NCI-H128 (cell line): ENCODE measurements at regions not wholly inside any gene's neighbourhood (a gene's known extent, or its start where the extent isn't known, plus 50 kb on each side); places are given as distances from the start of the nearest gene placed in this dataset.
"Not testable (repeated sequence)": the region's sequence is repeated elsewhere in the genome, so short reads cannot be mapped to it uniquely, and the experiment has no call there.

ENCODE experiments used
- DNase-seq: peaks from one replicate; lab custom pipeline; 2025; ENCODE audit not compliant: unreplicated experiment; lab: John Stamatoyannopoulos, UW

GRCh38 chr6:80579391-80580023 lies 473.0 kb downstream of the BCKDHB start:
- DNase-seq, result no peak

- DNase-seq, result not testable (repeated sequence)
Measured at GRCh38 chr6:80573320-80573719, 466.8 kb downstream of the BCKDHB start.

DNA sequence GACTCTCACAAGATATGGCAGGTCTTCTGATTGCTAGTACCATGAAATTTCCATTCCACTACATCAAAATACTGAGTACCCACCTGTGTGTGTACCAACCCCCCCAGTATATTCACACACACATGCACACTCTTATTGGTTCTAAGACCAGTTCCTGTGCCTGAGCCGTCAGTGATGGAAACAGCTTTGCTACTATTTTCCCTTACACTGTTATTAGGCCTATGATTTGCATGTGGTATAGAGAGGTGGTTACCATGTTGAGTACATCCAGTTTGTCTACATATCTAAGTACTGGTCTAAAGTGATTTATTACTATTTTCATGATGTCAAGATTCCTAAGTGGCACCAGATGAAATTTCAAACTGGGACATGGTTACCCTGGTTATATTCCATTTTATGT lies 459.9 kb downstream of the BCKDHB start:
- DNase-seq, result no peak

DNA sequence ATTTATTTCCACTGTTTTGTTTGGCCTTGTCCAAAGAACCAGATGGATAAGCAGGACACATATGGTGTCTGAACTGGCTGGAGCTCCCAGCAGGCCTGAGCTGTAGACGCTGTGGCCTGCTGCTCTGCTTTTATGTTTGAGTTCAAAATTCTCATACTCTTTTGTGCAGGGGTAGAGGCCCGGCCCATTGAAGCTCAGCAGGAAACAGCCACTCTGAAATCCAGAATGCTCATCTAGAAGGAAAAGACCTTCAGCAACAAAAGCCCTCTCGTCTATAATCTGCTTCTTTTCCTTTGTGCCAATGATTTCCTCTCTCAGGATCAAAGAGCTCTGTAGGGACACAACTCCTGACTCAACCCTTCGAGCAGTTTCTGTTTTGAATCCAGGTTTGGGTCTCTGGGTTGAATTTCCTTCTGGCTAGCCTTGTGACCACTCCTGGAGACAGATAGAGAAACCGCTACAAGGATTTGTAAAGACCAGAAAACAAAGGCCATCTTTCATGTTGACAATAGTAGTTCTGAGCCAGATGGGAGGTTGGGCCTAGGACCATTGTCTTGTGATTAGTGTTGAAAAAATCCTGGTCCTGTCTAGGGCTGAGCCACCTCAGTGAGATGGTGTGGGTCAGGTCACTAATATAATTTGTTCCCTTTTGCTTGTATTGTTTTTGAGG lies 446.7 kb downstream of the BCKDHB start:
- DNase-seq, result no peak

GRCh38 chr6:80550748-80551147 lies 444.3 kb downstream of the BCKDHB start:
- DNase-seq, result no peak

DNA sequence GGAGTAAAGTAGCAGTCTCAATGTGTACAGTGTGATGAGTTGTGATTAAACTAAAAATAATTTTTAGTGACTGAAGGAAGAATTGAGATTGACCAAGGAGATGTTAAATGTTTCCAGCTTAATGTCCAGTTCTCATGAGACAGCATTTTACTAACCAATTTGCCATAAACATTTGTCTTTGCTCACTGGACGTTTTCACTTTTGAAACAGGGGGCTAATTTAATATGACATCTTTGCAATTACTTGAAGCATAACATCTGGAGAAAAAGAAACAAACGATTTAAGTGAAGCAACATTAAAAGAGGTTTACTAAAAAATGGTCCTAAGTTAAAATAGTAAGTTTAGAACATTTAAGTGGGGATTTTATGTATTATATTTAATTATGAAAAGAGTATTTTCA lies 443.8 kb downstream of the BCKDHB start:
- no peak for DNase-seq

DNA sequence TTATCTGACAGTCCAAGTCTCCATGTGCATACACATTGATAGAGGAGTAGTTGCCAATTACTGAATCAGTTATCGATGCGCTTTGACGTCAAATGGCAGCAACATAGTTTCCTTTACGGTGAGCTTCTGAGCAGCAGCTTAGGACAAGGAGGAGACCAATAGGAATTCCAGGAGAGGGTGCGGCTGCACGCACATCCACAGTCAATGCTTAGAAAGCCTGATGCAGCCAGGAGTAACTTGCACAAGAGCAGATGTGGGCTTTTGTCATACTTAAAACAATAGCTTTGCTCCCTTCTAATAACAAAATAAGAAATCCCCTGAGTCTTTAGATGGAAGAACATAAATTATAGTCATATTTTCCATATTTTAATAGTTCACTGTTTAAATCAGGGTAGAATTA lies 442.1 kb downstream of the BCKDHB start:
- DNase-seq, result no peak

DNA sequence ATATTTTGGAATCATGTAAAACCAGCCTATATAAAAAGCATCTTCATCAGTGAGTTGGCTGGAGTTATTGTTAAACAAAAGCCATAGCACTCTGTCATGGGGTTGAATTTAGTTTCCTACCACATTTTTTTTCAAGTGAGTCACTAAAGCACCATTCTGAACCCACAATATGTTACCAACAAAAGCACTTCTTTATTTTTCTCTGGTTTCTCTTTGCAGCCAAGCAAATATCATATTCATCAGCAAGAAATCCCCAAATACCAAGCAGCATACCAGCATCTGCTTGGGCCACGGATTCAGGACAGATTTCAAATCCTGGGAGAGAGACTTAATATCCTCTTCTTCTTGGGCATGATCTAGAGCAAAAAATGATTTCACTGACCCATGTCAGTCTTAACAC lies 441.4 kb downstream of the BCKDHB start:
- no peak for DNase-seq

GRCh38 chr6:80544976-80545722 lies 438.7 kb downstream of the BCKDHB start:
- no peak for DNase-seq

DNA sequence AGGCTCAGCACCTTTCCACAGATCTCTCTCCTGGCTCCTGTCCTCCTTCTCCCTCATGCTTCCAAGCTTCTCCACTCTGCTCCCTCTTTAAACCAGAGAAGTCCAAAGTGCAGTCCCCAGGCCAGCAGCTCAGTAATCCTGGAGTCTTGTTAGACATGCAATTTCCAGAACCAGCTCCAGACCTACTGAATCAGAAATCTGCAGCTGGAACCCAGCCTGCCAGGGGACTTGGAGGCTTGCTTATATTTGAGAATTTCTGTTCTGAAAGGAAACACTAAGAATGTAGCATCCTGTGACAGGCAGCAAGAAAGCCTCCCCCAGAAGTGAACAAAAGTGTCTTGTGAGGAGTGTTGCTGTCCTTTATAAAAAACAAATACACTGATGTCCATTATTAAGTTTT lies 438.1 kb downstream of the BCKDHB start:
- DNase-seq, result no peak

DNA sequence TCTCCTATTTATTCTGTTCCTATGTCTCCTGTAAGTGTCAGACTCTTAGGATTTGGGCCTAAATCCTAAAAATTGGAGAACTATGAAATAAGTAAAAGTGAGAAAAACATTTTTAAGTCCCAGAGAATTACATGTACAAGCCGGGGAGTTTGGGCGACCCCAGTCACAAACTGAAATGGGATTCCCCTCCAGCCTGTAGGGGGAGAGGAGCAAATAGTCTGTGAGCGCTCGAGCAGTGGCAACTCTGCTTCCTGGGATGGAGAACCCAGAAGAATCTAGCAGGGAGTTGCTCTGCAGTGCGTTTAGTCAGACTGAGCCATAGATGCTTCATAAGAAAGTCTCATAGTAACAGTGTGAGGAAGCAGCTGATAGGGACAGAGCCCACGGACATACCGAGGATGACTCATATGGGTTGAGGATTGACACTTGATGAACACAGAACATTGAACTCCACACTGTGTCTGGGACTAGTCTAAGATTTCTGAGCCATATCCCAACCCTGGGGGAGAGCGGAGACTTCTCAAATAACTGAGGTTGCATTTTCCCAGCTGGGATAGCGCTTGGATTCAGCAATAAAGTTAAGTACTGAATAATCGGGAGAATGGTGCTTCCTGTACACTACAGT lies 437.2 kb downstream of the BCKDHB start:
- DNase-seq, result no peak

DNA sequence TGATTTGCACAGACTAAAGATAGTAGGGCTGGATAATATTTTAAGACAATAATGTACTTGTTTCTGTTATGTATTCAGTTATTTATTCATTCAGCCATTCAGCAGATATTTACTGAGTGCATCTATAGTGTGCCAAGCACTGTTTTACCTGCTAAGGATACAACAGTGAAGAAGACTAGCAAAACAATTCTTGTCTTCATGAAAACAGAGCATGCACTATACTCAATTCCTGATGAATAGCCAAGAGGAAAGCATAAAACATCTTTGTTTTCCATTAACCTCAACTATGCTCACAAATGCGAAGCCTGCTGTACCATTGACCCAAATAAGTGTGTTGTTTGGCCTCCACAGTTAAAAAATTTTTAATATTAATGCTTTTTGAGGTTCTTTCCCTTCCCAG lies 436.7 kb downstream of the BCKDHB start:
- no peak for DNase-seq

GRCh38 chr6:80541886-80542285 lies 435.4 kb downstream of the BCKDHB start:
- DNase-seq, result no peak

DNA sequence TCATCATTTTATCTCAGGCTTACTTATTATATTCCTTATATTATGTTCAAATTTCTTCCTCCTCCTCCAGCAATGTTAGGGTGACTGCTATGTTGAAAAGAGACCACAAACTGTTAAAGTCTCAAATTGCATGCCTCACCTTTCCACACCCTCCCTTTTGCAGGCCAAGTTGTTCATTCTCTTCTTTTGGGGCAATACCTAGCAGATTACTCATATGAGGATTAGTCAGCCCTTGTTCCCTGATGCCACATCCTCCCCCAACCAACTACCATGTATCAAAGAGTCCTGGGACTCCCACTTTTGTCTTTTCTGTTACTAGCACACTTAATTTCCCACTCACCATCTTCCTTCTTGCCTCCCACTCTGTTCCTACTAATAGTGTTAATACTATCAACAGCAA lies 434.7 kb downstream of the BCKDHB start:
- no peak for DNase-seq

DNA sequence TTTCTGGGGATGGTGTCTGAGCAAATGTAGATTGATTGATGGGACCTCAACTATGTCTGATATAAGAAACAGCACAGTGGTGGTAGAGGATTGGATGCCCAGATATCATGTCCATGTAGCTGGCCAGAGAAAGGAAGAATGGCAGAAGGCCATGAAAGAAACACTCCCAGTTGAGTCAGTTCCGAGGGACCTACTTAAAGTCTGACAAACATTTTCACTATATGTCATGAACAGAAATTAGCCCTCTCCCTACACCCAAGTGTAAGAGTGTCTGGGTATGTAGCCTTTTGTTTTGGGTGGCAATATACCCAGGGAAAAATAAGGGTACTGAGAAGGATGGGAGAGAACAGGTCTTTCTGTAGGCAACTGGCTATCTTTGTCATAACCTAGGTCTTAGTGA lies 434.2 kb downstream of the BCKDHB start:
- DNase-seq, result no peak

DNA sequence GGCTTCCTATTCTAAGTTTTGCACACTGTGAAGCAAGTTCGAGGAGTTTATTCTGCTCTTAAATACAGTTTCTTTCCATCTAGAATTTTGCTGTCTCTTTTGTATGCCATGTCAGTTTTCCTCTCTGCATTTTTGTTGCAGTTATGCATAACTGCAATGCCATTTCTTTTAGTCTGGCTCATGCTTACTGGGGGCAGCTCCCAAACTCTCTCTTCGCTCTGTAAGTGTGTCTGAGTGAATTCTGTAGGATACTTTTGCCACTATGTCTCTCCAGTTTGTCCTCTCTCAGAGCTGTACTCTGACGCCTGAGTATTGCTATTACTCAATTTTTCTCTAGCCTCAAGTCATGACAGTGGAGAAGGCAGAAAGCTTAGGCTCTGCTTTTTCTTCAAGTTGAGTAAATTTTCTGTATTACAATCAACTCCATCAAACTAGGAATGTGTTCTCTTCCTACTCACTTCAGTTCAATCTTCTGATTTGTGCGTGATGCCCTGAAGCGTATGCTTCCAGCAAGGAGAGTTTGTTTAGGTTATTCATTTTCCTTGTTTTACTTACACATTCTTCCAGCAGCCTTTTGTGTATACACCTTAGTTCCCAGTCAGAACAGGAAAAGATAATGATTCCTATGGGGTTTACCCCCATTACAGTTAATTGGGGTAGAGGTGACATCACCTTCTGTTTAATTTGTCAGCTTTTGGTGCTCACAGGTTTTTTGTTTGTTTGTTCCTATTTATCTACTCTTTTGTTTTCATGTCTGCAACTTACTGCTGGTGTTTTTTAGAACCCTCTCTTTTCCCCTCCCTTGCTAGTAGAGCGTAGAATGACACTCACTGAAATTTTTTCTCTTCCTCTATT lies 430.9 kb downstream of the BCKDHB start:
- no peak for DNase-seq

- DNase-seq, result no peak
Measured at GRCh38 chr6:80535914-80536565, 429.6 kb downstream of the BCKDHB start.

GRCh38 chr6:80531681-80532619 lies 425.5 kb downstream of the BCKDHB start:
- no peak for DNase-seq

DNA sequence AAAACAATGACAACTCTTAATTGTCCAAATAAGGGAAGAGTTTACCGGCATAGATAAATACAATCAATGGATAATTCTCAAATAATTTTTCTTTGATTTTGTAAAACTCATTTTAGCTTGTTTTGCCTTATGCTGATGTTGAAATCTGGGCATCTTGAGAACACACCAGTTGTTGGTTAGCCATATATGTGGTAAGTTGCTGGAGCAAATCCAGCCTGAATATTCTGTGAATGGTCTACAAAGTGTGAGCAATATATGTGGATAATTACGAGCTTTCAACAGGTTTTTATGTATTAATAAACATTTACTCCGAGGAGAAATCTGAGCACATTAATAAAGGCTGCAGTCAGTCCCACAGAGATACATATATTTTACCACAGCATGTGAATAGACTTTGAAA lies 423.6 kb downstream of the BCKDHB start:
- DNase-seq, result no peak
